ENCODE measurements at regions not wholly inside any gene's neighbourhood (a gene's known extent, or its start where the extent isn't known, plus 50 kb on each side); places are given as distances from the start of the nearest gene placed in this dataset.
"Not testable (repeated sequence)": the region's sequence is repeated elsewhere in the genome, so short reads cannot be mapped to it uniquely, and the experiment has no call there.

GRCh38 chr4:20046931-20047677 lies 204.6 kb upstream of the SLIT2 start:
- no peak for DNase-seq

GRCh38 chr4:20046179-20046578 lies 205.5 kb upstream of the SLIT2 start:
- DNase-seq = no peak

GRCh38 chr4:20044966-20045365 lies 206.7 kb upstream of the SLIT2 start:
- DNase-seq = no peak

- no peak for DNase-seq
These were observed 207.2 kb upstream of the SLIT2 start for GRCh38 chr4:20044502-20044911.

GRCh38 chr4:20043991-20044390 lies 207.7 kb upstream of the SLIT2 start:
- DNase-seq = no peak

- no peak for DNase-seq
These were observed 208.9 kb upstream of the SLIT2 start for GRCh38 chr4:20042769-20043168.

GRCh38 chr4:20041839-20042407 lies 209.8 kb upstream of the SLIT2 start:
- DNase-seq = no peak

GRCh38 chr4:20037745-20038144 lies 214.0 kb upstream of the SLIT2 start:
- no peak for DNase-seq

- DNase-seq = no peak
These were observed 221.6 kb upstream of the SLIT2 start for GRCh38 chr4:20030108-20030507.

GRCh38 chr4:20028645-20029044 lies 223.1 kb upstream of the SLIT2 start:
- DNase-seq = no peak

GRCh38 chr4:20026456-20026855 lies 225.2 kb upstream of the SLIT2 start:
- DNase-seq = no peak

- DNase-seq = no peak
These were observed 229.2 kb upstream of the SLIT2 start for GRCh38 chr4:20022471-20022870.

GRCh38 chr4:20020056-20020455 lies 231.6 kb upstream of the SLIT2 start:
- DNase-seq = no peak

GRCh38 chr4:20019310-20020015 lies 232.2 kb upstream of the SLIT2 start:
- DNase-seq = no peak

GRCh38 chr4:20017777-20018115 lies 234.0 kb upstream of the SLIT2 start:
- DNase-seq = no peak

- no peak for DNase-seq
These were observed 234.5 kb upstream of the SLIT2 start for GRCh38 chr4:20017070-20017776.

- DNase-seq = no peak
These were observed 236.0 kb upstream of the SLIT2 start for GRCh38 chr4:20015636-20016224.

- DNase-seq = not testable (repeated sequence)
These were observed 247.7 kb upstream of the SLIT2 start for GRCh38 chr4:20003836-20004558.

- no peak for DNase-seq
These were observed 251.8 kb upstream of the SLIT2 start for GRCh38 chr4:19999775-20000414.

- DNase-seq = no peak
These were observed 252.4 kb upstream of the SLIT2 start for GRCh38 chr4:19999276-19999675.

- no peak for DNase-seq
These were observed 258.5 kb upstream of the SLIT2 start for GRCh38 chr4:19993242-19993641.

Data from effector CD4-positive, alpha-beta T cell (primary cell).